ENCODE measurements at regions not wholly inside any gene's neighbourhood (a gene's known extent, or its start where the extent isn't known, plus 50 kb on each side); places are given as distances from the start of the nearest gene placed in this dataset.

- BruUV-seq (replicated peaks), result no TSS peak
- Histone ChIP-seq H3K27ac (ENCODE audit: extremely low read length, insufficient read depth, low read length) (no peak overlapping the region), H4K20me1 (ENCODE audit: insufficient read depth, low read length) (no peaks in the 10 kb centered on the region), H3K9ac (ENCODE audit: insufficient read depth, low read depth, low read length) (no peak overlapping the region), H3K79me2 (ENCODE audit: insufficient read depth, low read length) (no peaks in the 10 kb centered on the region), H3K36me3 (replicated peaks in 1 of 2; ENCODE audit: control insufficient read depth in 1 of 2, insufficient read depth in 2 of 2, low read length in 2 of 2) (no peaks in the 10 kb centered on the region), H3K27me3 (ENCODE audit: control insufficient read depth in 1 of 2, insufficient read depth in 2 of 2, low read length in 2 of 2) (no peaks in the 10 kb centered on the region), H3K4me2 (ENCODE audit: low read depth, low read length) (no peak overlapping the region), H3K4me1 (ENCODE audit: insufficient read depth, low read length) (peaks cover 33% of the 10 kb centered on the region), H3K9me3 (ENCODE audit: low read length) (no peaks in the 10 kb centered on the region), H3K4me3 (replicated peaks in 1 of 3; ENCODE audit: insufficient read depth in 1 of 3, low read depth in 2 of 3, low read length in 3 of 3) (no peak overlapping the region), H2AFZ (ENCODE audit: low read length) (peak overlapping the region; percentile 67)
- intact Hi-C loops (cut with micrococcal nuclease; ENCODE audit: unreplicated experiment) (no loop called here), in situ Hi-C loops (cut with HindIII; ENCODE audit: extremely low pct_ligation_motif_present, low pct_unique_long_range_greater_than_20kb) (no loop called here)
- DNase-seq (ENCODE audit: low spot score) (no peak), FAIRE-seq (no peak), ATAC-seq (no peak)
- ChIA-PET CTCF (ENCODE audit: low intra/inter-chr PET ratio, low total read pairs) (no interaction called here), POLR2A (no interaction called here)
- WGBS (ENCODE audit: low lambda C conversion rate), result 70% methylated on average over 1 of the region's 1 CpG
- no peak for TF ChIP-seq ZNF562 (CRISPR knock-in tag; IDR thresholded peaks at IDR 0.05; ENCODE audit: borderline replicate concordance)
- no peak for TF ChIP-seq HES4 (CRISPR knock-in tag; IDR thresholded peaks at IDR 0.05; ENCODE audit: borderline replicate concordance)
- no peak for TF ChIP-seq RXRB (CRISPR knock-in tag; IDR thresholded peaks at IDR 0.05; ENCODE audit: borderline replicate concordance)
- TF ChIP-seq SIX1 (CRISPR knock-in tag; IDR thresholded peaks at IDR 0.05; ENCODE audit: borderline replicate concordance), result no peak
- TF ChIP-seq ZNF792 (CRISPR knock-in tag; IDR thresholded peaks at IDR 0.05), result no peak
- TF ChIP-seq MBD4 (IDR thresholded peaks at IDR 0.05; ENCODE audit: borderline replicate concordance, low read length), result no peak
- no peak for TF ChIP-seq ZNF816 (CRISPR knock-in tag; IDR thresholded peaks at IDR 0.05; ENCODE audit: borderline replicate concordance)
- no peak for TF ChIP-seq ATF7-NPFF (CRISPR knock-in tag; IDR thresholded peaks at IDR 0.05; ENCODE audit: low read depth)
- no peak for TF ChIP-seq PAF1 (CRISPR knock-in tag; IDR thresholded peaks at IDR 0.05)
- no peak for TF ChIP-seq ZNF337 (CRISPR knock-in tag; IDR thresholded peaks at IDR 0.05; ENCODE audit: borderline replicate concordance, low read depth)
- TF ChIP-seq ZC3H13 (CRISPR knock-in tag; IDR thresholded peaks at IDR 0.05), result no peak
- no peak for TF ChIP-seq SMAD9 (CRISPR knock-in tag; IDR thresholded peaks at IDR 0.05)
- TF ChIP-seq MXD1 (CRISPR knock-in tag; IDR thresholded peaks at IDR 0.05), result no peak
- TF ChIP-seq ZBTB43 (CRISPR knock-in tag; conservative IDR thresholded peaks at IDR 0.05), result no peak
- TF ChIP-seq KDM5A (IDR thresholded peaks at IDR 0.05; ENCODE audit: borderline replicate concordance, low read length), result no peak
- TF ChIP-seq ZNF230 (CRISPR knock-in tag; IDR thresholded peaks at IDR 0.05), result no peak
- no peak for TF ChIP-seq REST (IDR thresholded peaks at IDR 0.05; ENCODE audit: borderline replicate concordance in 1 of 2, low read depth in 1 of 2, low read length in 2 of 2)
- TF ChIP-seq ZNF567 (CRISPR knock-in tag; IDR thresholded peaks at IDR 0.05; ENCODE audit: borderline replicate concordance), result no peak
- no peak for TF ChIP-seq MIER3 (CRISPR knock-in tag; IDR thresholded peaks at IDR 0.05; ENCODE audit: borderline replicate concordance)
- TF ChIP-seq DPF2 (CRISPR knock-in tag; IDR thresholded peaks at IDR 0.05; ENCODE audit: borderline replicate concordance, low read depth), result no peak
These were observed 648.5 kb downstream of the IRS1 start for GRCh38 chr2:226151157-226151556.
